ENCODE measurements at regions not wholly inside any gene's neighbourhood (a gene's known extent, or its start where the extent isn't known, plus 50 kb on each side); places are given as distances from the start of the nearest gene placed in this dataset.

- TF ChIP-seq CTCF (IDR thresholded peaks at IDR 0.05) (no peak), POLR2AphosphoS5 (IDR thresholded peaks at IDR 0.05) (no peak)
These were observed 75.0 kb upstream of the TES start for GRCh38 chr7:116135306-116135705.

All from sigmoid colon (tissue), 4 donors.